ENCODE measurements at regions not wholly inside any gene's neighbourhood (a gene's known extent, or its start where the extent isn't known, plus 50 kb on each side); places are given as distances from the start of the nearest gene placed in this dataset.

- H3K4me1 Mint-ChIP-seq (ENCODE audit: unreplicated experiment): peaks cover 23% of the 10 kb centered on the region
- no peaks in the 10 kb centered on the region for H3K9me3 Mint-ChIP-seq (ENCODE audit: unreplicated experiment)
- no peak for TF ChIP-seq CTCF (IDR thresholded peaks at IDR 0.05)
- H3K27ac Mint-ChIP-seq (ENCODE audit: unreplicated experiment): no peak overlapping the region
- peaks cover 55% of the 10 kb centered on the region for H3K27me3 Mint-ChIP-seq (ENCODE audit: unreplicated experiment)
- no peak for DNase-seq (ENCODE audit: extremely low spot score, unreplicated experiment)
- H3K36me3 Mint-ChIP-seq (ENCODE audit: unreplicated experiment): no peaks in the 10 kb centered on the region
- peak overlapping the region; percentile 31 for H3K4me3 Mint-ChIP-seq (ENCODE audit: unreplicated experiment)
These were observed 157.0 kb upstream of the FRMD4B start for GRCh38 chr3:69542805-69543429.

- no peaks in the 10 kb centered on the region for H3K36me3 Mint-ChIP-seq (ENCODE audit: unreplicated experiment)
- peak overlapping the region; percentile 70 for H3K4me3 Mint-ChIP-seq (ENCODE audit: unreplicated experiment)
- no peak for TF ChIP-seq CTCF (IDR thresholded peaks at IDR 0.05)
- peaks cover 61% of the 10 kb centered on the region for H3K27me3 Mint-ChIP-seq (ENCODE audit: unreplicated experiment)
- H3K4me1 Mint-ChIP-seq (ENCODE audit: unreplicated experiment): peaks cover 17% of the 10 kb centered on the region
- H3K9me3 Mint-ChIP-seq (ENCODE audit: unreplicated experiment): no peaks in the 10 kb centered on the region
- no peak overlapping the region for H3K27ac Mint-ChIP-seq (ENCODE audit: unreplicated experiment)
- DNase-seq (ENCODE audit: extremely low spot score, unreplicated experiment): no peak
These were observed 156.4 kb upstream of the FRMD4B start for GRCh38 chr3:69542089-69542804.

- no peak for TF ChIP-seq CTCF (IDR thresholded peaks at IDR 0.05)
- no peaks in the 10 kb centered on the region for H3K36me3 Mint-ChIP-seq (ENCODE audit: unreplicated experiment)
- peaks cover 17% of the 10 kb centered on the region for H3K4me1 Mint-ChIP-seq (ENCODE audit: unreplicated experiment)
- H3K27me3 Mint-ChIP-seq (ENCODE audit: unreplicated experiment): peaks cover 61% of the 10 kb centered on the region
- DNase-seq (ENCODE audit: extremely low spot score, unreplicated experiment): no peak
- H3K9me3 Mint-ChIP-seq (ENCODE audit: unreplicated experiment): no peaks in the 10 kb centered on the region
- H3K4me3 Mint-ChIP-seq (ENCODE audit: unreplicated experiment): peak overlapping the region; percentile 59
- no peak overlapping the region for H3K27ac Mint-ChIP-seq (ENCODE audit: unreplicated experiment)
These were observed 155.8 kb upstream of the FRMD4B start for GRCh38 chr3:69541711-69542088.

GRCh38 chr3:69540706-69541581, 155.1 kb upstream of the FRMD4B start:
- Mint-ChIP-seq H3K4me3 (ENCODE audit: unreplicated experiment) (peak overlapping the region; percentile 59), H3K27ac (ENCODE audit: unreplicated experiment) (no peak overlapping the region), H3K4me1 (ENCODE audit: unreplicated experiment) (peaks cover 17% of the 10 kb centered on the region), H3K36me3 (ENCODE audit: unreplicated experiment) (no peaks in the 10 kb centered on the region), H3K9me3 (ENCODE audit: unreplicated experiment) (no peaks in the 10 kb centered on the region), H3K27me3 (ENCODE audit: unreplicated experiment) (peaks cover 61% of the 10 kb centered on the region)
- no peak for TF ChIP-seq CTCF (IDR thresholded peaks at IDR 0.05)
- DNase-seq (ENCODE audit: extremely low spot score, unreplicated experiment): no peak

- H3K9me3 Mint-ChIP-seq (ENCODE audit: unreplicated experiment): no peaks in the 10 kb centered on the region
- H3K36me3 Mint-ChIP-seq (ENCODE audit: unreplicated experiment): no peaks in the 10 kb centered on the region
- peaks cover 51% of the 10 kb centered on the region for H3K27me3 Mint-ChIP-seq (ENCODE audit: unreplicated experiment)
- H3K4me1 Mint-ChIP-seq (ENCODE audit: unreplicated experiment): peaks cover 17% of the 10 kb centered on the region
- no peak for TF ChIP-seq CTCF (IDR thresholded peaks at IDR 0.05)
- no peak for DNase-seq (ENCODE audit: extremely low spot score, unreplicated experiment)
- no peak overlapping the region for H3K4me3 Mint-ChIP-seq (ENCODE audit: unreplicated experiment)
- H3K27ac Mint-ChIP-seq (ENCODE audit: unreplicated experiment): no peak overlapping the region
These were observed 153.2 kb upstream of the FRMD4B start for GRCh38 chr3:69539134-69539533.

Data from osteocyte (in vitro differentiated cells).